GM12878 (cell line): ENCODE measurements at regions not wholly inside any gene's neighbourhood (a gene's known extent, or its start where the extent isn't known, plus 50 kb on each side); places are given as distances from the start of the nearest gene placed in this dataset.

Source experiments
- ATAC-seq: fragments of 200-7000 bp; cut with Tn5 transposase; 3 replicates; pipeline ENCODE4 v1.9.1; 2020; ENCODE audit warnings: mild to moderate bottlenecking, moderate library complexity
- BruUV-seq: library from RNA; stranded (reverse); fragments of 400-500 nt; replicated peaks from 2 replicates; lab custom pipeline; 2021; lab: Mats Ljungman, UMichigan
- CTCF ChIA-PET: fragments of 300-600 bp; sonication (Branson Sonifier 250); formaldehyde crosslinking; extraction: SDS; loops from one replicate; lab custom pipeline; 2021; ENCODE audit warnings: inconsistent platforms; lab: Yijun Ruan, JAX
- POLR2A ChIA-PET: fragments of 350-600 bp; formaldehyde crosslinking; extraction: SDS; loops from one replicate; lab custom pipeline; 2021; ENCODE audit warnings: inconsistent platforms; lab: Charles Lee
- RAD21 ChIA-PET: fragments of 300-600 bp; sonication (Branson Sonifier 250); formaldehyde crosslinking; loops from one replicate; lab custom pipeline; 2023; ENCODE audit warnings: antibody characterized with exemption; ENCODE audit not compliant: unreplicated experiment; lab: Charles Lee
- SMC1A ChIA-PET: fragments of 300-600 bp; sonication (Branson Sonifier 250); formaldehyde crosslinking; loops from one replicate; lab custom pipeline; 2023; ENCODE audit not compliant: unreplicated experiment, uncharacterized antibody; lab: Charles Lee
- DNase-seq: peaks from one replicate; pipeline ENCODE4 v3.0.0-alpha.2; 2011; ENCODE audit warnings: low read depth, low spot score
- FAIRE-seq: peaks from 3 replicates; lab custom pipeline; 2011; peaks lifted over from hg19 to GRCh38; lab: Jason Lieb, UNC
- H2AFZ ChIP-seq: 2 replicates; pipeline ENCODE4 v1.6.0; 2011; ENCODE audit warnings: low read depth, low read length, control low read depth; ENCODE audit not compliant: control insufficient read depth
- H3K27ac ChIP-seq: 2 replicates; pipeline ENCODE4 v1.5.1; 2011; ENCODE audit warnings: control low read depth; ENCODE audit not compliant: control insufficient read depth, insufficient read depth
- H3K27me3 ChIP-seq, 2 experiments: replicated peaks in 1 of 2; 2 replicates each; pipeline versions ENCODE4 v1.6.0 to v1.6.1; 2011; ENCODE audit warnings: low read length in 1 of 2; ENCODE audit not compliant: control insufficient read depth in 2 of 2, insufficient read depth in 2 of 2
- H3K36me3 ChIP-seq, 2 experiments: 2 replicates each; pipeline ENCODE4 v1.5.1; 2011; ENCODE audit warnings: low read length in 1 of 2; ENCODE audit not compliant: control insufficient read depth in 2 of 2, insufficient read depth in 2 of 2
- H3K4me1 ChIP-seq: 2 replicates; pipeline ENCODE4 v1.6.1; 2011; ENCODE audit warnings: mild to moderate bottlenecking, low read length, moderate library complexity, mixed read lengths; ENCODE audit not compliant: control insufficient read depth, insufficient read depth
- H3K4me2 ChIP-seq: 2 replicates; pipeline ENCODE4 v1.6.0; 2011; ENCODE audit warnings: control low read depth; ENCODE audit not compliant: control insufficient read depth, insufficient read depth
- H3K4me3 ChIP-seq: fragments of 200-600 bp; sonication (generic); 2 replicates; pipeline ENCODE4 v1.5.1; 2016
- H3K79me2 ChIP-seq: 2 replicates; pipeline ENCODE4 v1.6.0; 2011; ENCODE audit warnings: low read length; ENCODE audit not compliant: control insufficient read depth, insufficient read depth
- H3K9ac ChIP-seq: 2 replicates; pipeline ENCODE4 v1.8.0; 2011; ENCODE audit warnings: low read length, control low read depth, mixed read lengths; ENCODE audit not compliant: control insufficient read depth, insufficient read depth
- H3K9me3 ChIP-seq: replicated peaks from 3 replicates; pipeline ENCODE4 v1.5.1; 2011; ENCODE audit warnings: mild to moderate bottlenecking, low read length; ENCODE audit not compliant: control insufficient read depth, insufficient read depth
- H4K20me1 ChIP-seq: 2 replicates; pipeline ENCODE4 v1.6.0; 2011; ENCODE audit not compliant: control insufficient read depth, insufficient read depth
- ETV6 ChIP-seq, 2 experiments: fragments of 450-650 bp in 1 of 2; IDR thresholded peaks in 1 of 2; conservative IDR thresholded peaks in 1 of 2; 2 replicates each; pipeline ENCODE4 v1.6.1; 2014; ENCODE audit warnings: antibody characterized with exemption in 1 of 2, borderline replicate concordance in 1 of 2, low read depth in 1 of 2, mild to moderate bottlenecking in 1 of 2, moderate library complexity in 1 of 2
- MXI1 ChIP-seq: fragments of 150-350 bp; IDR thresholded peaks from 2 replicates; pipeline ENCODE4 v1.6.1; 2011; ENCODE audit warnings: low read depth, mild to moderate bottlenecking, inconsistent platforms, low read length, improper control_type of control experiment
- NR2C1 ChIP-seq: fragments of 450-650 bp; IDR thresholded peaks from 2 replicates; pipeline ENCODE4 v1.6.1; 2017; ENCODE audit warnings: antibody characterized with exemption, mild to moderate bottlenecking, moderate library complexity
- POLR2AphosphoS2 ChIP-seq: IDR thresholded peaks from 2 replicates; pipeline ENCODE4 v1.6.1; 2011; ENCODE audit warnings: low read depth, mild to moderate bottlenecking, low read length, improper control_type of control experiment, moderate library complexity
- POU2F2 ChIP-seq: IDR thresholded peaks from 3 replicates; pipeline ENCODE4 v1.6.1; 2011; ENCODE audit warnings: low read depth, mild to moderate bottlenecking, low read length, borderline replicate concordance
- RAD51 ChIP-seq: fragments of 450-650 bp; IDR thresholded peaks from 2 replicates; pipeline ENCODE4 v1.6.1; 2016; ENCODE audit warnings: moderate library complexity, mild to moderate bottlenecking, inconsistent platforms
- RCOR1 ChIP-seq: conservative IDR thresholded peaks from 2 replicates; pipeline ENCODE4 v1.6.1; 2012; ENCODE audit warnings: low read depth, low read length, improper control_type of control experiment
- STAT3 ChIP-seq: IDR thresholded peaks from 2 replicates; pipeline ENCODE4 v1.6.1; 2011; ENCODE audit warnings: low read depth, low read length, improper control_type of control experiment
- USF2 ChIP-seq: IDR thresholded peaks from 2 replicates; pipeline ENCODE4 v1.6.1; 2011; ENCODE audit warnings: low read depth, low read length, improper control_type of control experiment, borderline replicate concordance
- ZNF592 ChIP-seq: fragments of 450-650 bp; IDR thresholded peaks from 2 replicates; pipeline ENCODE4 v1.6.1; 2017; ENCODE audit warnings: mild to moderate bottlenecking, moderate library complexity
- WGBS: methylation state at CpG from one replicate; pipeline ENCODE4 v1.1.6; 2016; ENCODE audit warnings: low lambda C conversion rate; ENCODE audit not compliant: insufficient replicate concordance, insufficient coverage; ENCODE audit errors: missing lambda C conversion rate; 5-methylcytosine and 5-hydroxymethylcytosine counted together
- in situ Hi-C: fragments of 300-500 bp; cut with MboI; formaldehyde crosslinking; loops from 9 replicates; pipeline ENCODE4 v1.14.3; 2018; ENCODE audit warnings: mixed read lengths
- intact Hi-C: fragments of 100-400 bp; cut with micrococcal nuclease; formaldehyde crosslinking; loops from one replicate; pipeline ENCODE4 v1.14.2; 2022; ENCODE audit not compliant: unreplicated experiment

GRCh38 chr1:115457289-115457688 is 119.2 kb upstream of the NGF start:
- WGBS = 62% methylated on average over 2 of the region's 2 CpGs
- FAIRE-seq (no peak), DNase-seq (no peak), ATAC-seq (no peak)
- Histone ChIP-seq H3K4me1 (no peaks in the 10 kb centered on the region), H3K79me2 (no peaks in the 10 kb centered on the region), H3K9me3 (no peaks in the 10 kb centered on the region), H2AFZ (no peak overlapping the region), H3K4me3 (no peak overlapping the region), H3K27me3 (no peaks in the 10 kb centered on the region; a peak in 2 of 4 replicates), H3K4me2 (no peak overlapping the region), H3K9ac (no peak overlapping the region), H3K36me3 (no peaks in the 10 kb centered on the region), H3K27ac (no peak overlapping the region), H4K20me1 (no peaks in the 10 kb centered on the region)
- in situ Hi-C loops = no loop called here
- ChIA-PET SMC1A (no interaction called here), POLR2A (no interaction called here), CTCF (interaction anchor here (0.8 kb wide), 1 partner anchor 10 kb away, joined by 3 read pairs; no protein-coding TSS in a partner anchor), RAD21 (interaction anchor here (1.3 kb wide), 1 partner anchor 139 kb away, joined by 3 read pairs; no protein-coding TSS in a partner anchor)
- BruUV-seq = no TSS peak
- no peak for TF ChIP-seq RCOR1
- intact Hi-C loops = no loop called here

GRCh38 chr1:115456441-115456961 is 118.5 kb upstream of the NGF start:
- WGBS = 32% methylated on average over 11 of the region's 11 CpGs
- no peak for DNase-seq
- no peaks in the 10 kb centered on the region for H3K79me2 ChIP-seq
- no TSS peak for BruUV-seq
- no peaks in the 10 kb centered on the region; a peak in 2 of 4 replicates for H3K27me3 ChIP-seq
- FAIRE-seq = no peak
- in situ Hi-C loops = no loop called here
- H3K27ac ChIP-seq = no peak overlapping the region
- ChIA-PET SMC1A (no interaction called here), POLR2A (no interaction called here), RAD21 (interaction anchor here (1.3 kb wide), 1 partner anchor 140 kb away, joined by 3 read pairs; no protein-coding TSS in a partner anchor), CTCF (no interaction called here)
- no peaks in the 10 kb centered on the region for H4K20me1 ChIP-seq
- no peak for ATAC-seq
- H3K9ac ChIP-seq = no peak overlapping the region
- intact Hi-C loops = no loop called here
- no peak overlapping the region for H3K4me3 ChIP-seq
- H3K9me3 ChIP-seq = no peaks in the 10 kb centered on the region
- no peak overlapping the region for H2AFZ ChIP-seq
- H3K4me2 ChIP-seq = no peak overlapping the region
- no peaks in the 10 kb centered on the region for H3K4me1 ChIP-seq
- H3K36me3 ChIP-seq = no peaks in the 10 kb centered on the region
- TF ChIP-seq RAD51 (no peak), ZNF592 (no peak), USF2 (no peak), ETV6 (conservative IDR thresholded peaks at IDR 0.05 in 1 of 2, IDR thresholded peaks at IDR 0.05 in 1 of 2; ENCODE audit: borderline replicate concordance in 1 of 2, low read depth in 1 of 2) (no peak), STAT3 (no peak), POLR2AphosphoS2 (no peak), POU2F2 (no peak), NR2C1 (no peak), MXI1 (no peak)
